Astrocyte of the spinal cord (primary cell): ENCODE measurements at regions not wholly inside any gene's neighbourhood (a gene's known extent, or its start where the extent isn't known, plus 50 kb on each side); places are given as distances from the start of the nearest gene placed in this dataset.

Experiments used
- DNase-seq: peaks from one replicate; pipeline ENCODE4 v3.0.0; 2011; ENCODE audit warnings: low read depth, low spot score
- H3K4me3 ChIP-seq: 2 replicates; pipeline ENCODE4 v1.5.1; 2011; ENCODE audit warnings: low read depth, mild to moderate bottlenecking, low read length, moderate library complexity
- CTCF ChIP-seq: IDR thresholded peaks from 2 replicates; pipeline ENCODE4 v1.5.1; 2012; ENCODE audit warnings: low read depth, mild to moderate bottlenecking, low read length, inconsistent platforms
- in situ Hi-C: cut with HindIII; loops from 2 replicates; pipeline ENCODE4 v1.10.0; 2017; ENCODE audit warnings: low sequenced_read_pairs

- H3K4me3 ChIP-seq: no peak overlapping the region
- in situ Hi-C loops: no loop called here
- no peak for TF ChIP-seq CTCF
- no peak for DNase-seq
These were observed 628.8 kb downstream of the ANKRD50 start for GRCh38 chr4:124083711-124084110.

- TF ChIP-seq CTCF: no peak
- in situ Hi-C loops: no loop called here
- H3K4me3 ChIP-seq: no peak overlapping the region
- DNase-seq: peak; percentile 40
These were observed 626.9 kb downstream of the ANKRD50 start for GRCh38 chr4:124085561-124086180.

- DNase-seq: no peak
- H3K4me3 ChIP-seq: no peak overlapping the region
- TF ChIP-seq CTCF: no peak
- in situ Hi-C loops: no loop called here
These were observed 622.5 kb downstream of the ANKRD50 start for GRCh38 chr4:124090021-124090420.

- no peak for TF ChIP-seq CTCF
- no peak for DNase-seq
- in situ Hi-C loops: no loop called here
- H3K4me3 ChIP-seq: no peak overlapping the region
These were observed 620.4 kb downstream of the ANKRD50 start for GRCh38 chr4:124092101-124092500.

- peak; percentile 38 for DNase-seq
- no peak for TF ChIP-seq CTCF
- in situ Hi-C loops: no loop called here
- no peak overlapping the region for H3K4me3 ChIP-seq
These were observed 620.0 kb downstream of the ANKRD50 start for GRCh38 chr4:124092541-124092984.

- in situ Hi-C loops: no loop called here
- no peak overlapping the region for H3K4me3 ChIP-seq
- no peak for TF ChIP-seq CTCF
- DNase-seq: no peak
These were observed 616.9 kb downstream of the ANKRD50 start for GRCh38 chr4:124095621-124096020.
